ENCODE measurements at regions not wholly inside any gene's neighbourhood (a gene's known extent, or its start where the extent isn't known, plus 50 kb on each side); places are given as distances from the start of the nearest gene placed in this dataset.

DNA sequence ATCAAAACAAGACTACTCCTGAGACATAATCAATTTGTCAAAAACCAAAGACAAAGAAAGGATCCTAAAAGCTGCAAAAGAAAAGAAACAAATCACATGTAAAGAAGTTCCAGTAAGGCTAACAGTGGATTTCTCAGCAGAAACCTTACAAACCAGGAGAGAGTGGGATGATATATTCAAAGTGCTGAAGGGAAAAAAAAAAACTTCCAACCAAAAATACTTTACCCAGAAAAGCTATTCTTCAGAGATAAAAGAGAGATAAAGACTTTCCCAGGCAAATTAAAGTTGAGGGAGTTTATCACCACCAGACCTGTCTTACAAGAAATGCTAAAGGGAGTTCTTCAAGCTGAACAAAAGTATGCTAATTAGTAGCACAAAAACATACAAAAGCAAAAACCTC, 91.9 kb upstream of the PPP2R5C start:
- H3K27ac ChIP-seq (ENCODE audit: insufficient read depth, low read depth, low read length), result no peak overlapping the region
- H3K36me3 ChIP-seq (ENCODE audit: control insufficient read depth in 2 of 2, extremely low read depth in 1 of 2, insufficient read depth in 2 of 2, low read length in 2 of 2), result no peaks in the 10 kb centered on the region
- no peaks in the 10 kb centered on the region for H3K4me1 ChIP-seq (ENCODE audit: control insufficient read depth, extremely low read depth, insufficient read depth, low read length)
- no peaks in the 10 kb centered on the region for H3K9me1 ChIP-seq (replicated peaks; ENCODE audit: control insufficient read depth, extremely low read depth, insufficient read depth, low read length)
- TF ChIP-seq JUN (IDR thresholded peaks at IDR 0.05; ENCODE audit: borderline replicate concordance, insufficient read depth, insufficient read length, low read depth) (no peak), POLR2A (IDR thresholded peaks at IDR 0.05; ENCODE audit: low read depth, low read length) (no peak), FOS (IDR thresholded peaks at IDR 0.05; ENCODE audit: borderline replicate concordance, insufficient read depth, low read length) (no peak), GATA2 (IDR thresholded peaks at IDR 0.05; ENCODE audit: insufficient read depth, insufficient read length, low read depth, low read length) (no peak), MYC (IDR thresholded peaks at IDR 0.05; ENCODE audit: low read depth, low read length) (no peak)
- TF ChIP-seq, protein P1, sequence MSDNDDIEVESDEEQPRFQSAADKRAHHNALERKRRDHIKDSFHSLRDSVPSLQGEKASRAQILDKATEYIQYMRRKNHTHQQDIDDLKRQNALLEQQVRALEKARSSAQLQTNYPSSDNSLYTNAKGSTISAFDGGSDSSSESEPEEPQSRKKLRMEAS (IDR thresholded peaks at IDR 0.05; ENCODE audit: insufficient read depth, insufficient read length), result no peak
- TF ChIP-seq, protein P2, sequence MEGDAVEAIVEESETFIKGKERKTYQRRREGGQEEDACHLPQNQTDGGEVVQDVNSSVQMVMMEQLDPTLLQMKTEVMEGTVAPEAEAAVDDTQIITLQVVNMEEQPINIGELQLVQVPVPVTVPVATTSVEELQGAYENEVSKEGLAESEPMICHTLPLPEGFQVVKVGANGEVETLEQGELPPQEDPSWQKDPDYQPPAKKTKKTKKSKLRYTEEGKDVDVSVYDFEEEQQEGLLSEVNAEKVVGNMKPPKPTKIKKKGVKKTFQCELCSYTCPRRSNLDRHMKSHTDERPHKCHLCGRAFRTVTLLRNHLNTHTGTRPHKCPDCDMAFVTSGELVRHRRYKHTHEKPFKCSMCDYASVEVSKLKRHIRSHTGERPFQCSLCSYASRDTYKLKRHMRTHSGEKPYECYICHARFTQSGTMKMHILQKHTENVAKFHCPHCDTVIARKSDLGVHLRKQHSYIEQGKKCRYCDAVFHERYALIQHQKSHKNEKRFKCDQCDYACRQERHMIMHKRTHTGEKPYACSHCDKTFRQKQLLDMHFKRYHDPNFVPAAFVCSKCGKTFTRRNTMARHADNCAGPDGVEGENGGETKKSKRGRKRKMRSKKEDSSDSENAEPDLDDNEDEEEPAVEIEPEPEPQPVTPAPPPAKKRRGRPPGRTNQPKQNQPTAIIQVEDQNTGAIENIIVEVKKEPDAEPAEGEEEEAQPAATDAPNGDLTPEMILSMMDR (IDR thresholded peaks at IDR 0.05; ENCODE audit: extremely low read depth in 1 of 2, insufficient read depth in 1 of 2, low read depth in 1 of 2, low read length in 2 of 2), result no peak
- CTCF ChIA-PET, result no interaction called here
- no peaks in the 10 kb centered on the region for H4K20me1 ChIP-seq (replicated peaks; ENCODE audit: control insufficient read depth, extremely low read depth, insufficient read depth, low read length)
- no TSS peak for BruUV-seq (replicated peaks)
- H3K27me3 ChIP-seq (ENCODE audit: control insufficient read depth in 2 of 2, insufficient read depth in 2 of 2, low read length in 2 of 2), result peaks cover 3 to 21% of the 10 kb centered on the region in 2 experiments
- DNase-seq (ENCODE audit: low read depth, low spot score), result no peak
- intact Hi-C loops (cut with micrococcal nuclease) (loop anchor here (10.0 kb wide), 1 partner anchor 1285 kb away; no protein-coding TSS in a partner anchor), dilution Hi-C loops (cut with MboI; ENCODE audit: extremely low pct_ligation_motif_present, low sequenced_read_pairs) (no loop called here)
- H3K79me2 ChIP-seq (ENCODE audit: control insufficient read depth, insufficient read depth, low read length), result no peaks in the 10 kb centered on the region
- FAIRE-seq, result no peak
- no peak overlapping the region for H3K4me3 ChIP-seq (replicated peaks in 1 of 3; ENCODE audit: insufficient read depth in 1 of 3, low read depth in 1 of 3, low read length in 3 of 3)
- H3K9ac ChIP-seq (replicated peaks; ENCODE audit: extremely low read depth, insufficient read depth, low read length), result no peak overlapping the region
- H3K4me2 ChIP-seq (ENCODE audit: insufficient read depth, low read length), result no peak overlapping the region
- POLR2A ChIA-PET, result no interaction called here
- no peak overlapping the region for H2AFZ ChIP-seq (ENCODE audit: low read depth, low read length)
- no peaks in the 10 kb centered on the region for H3K9me3 ChIP-seq (replicated peaks; ENCODE audit: control insufficient read depth, insufficient read depth, low read length)

Data from endothelial cell of umbilical vein (primary cell).